ENCODE measurements at regions not wholly inside any gene's neighbourhood (a gene's known extent, or its start where the extent isn't known, plus 50 kb on each side); places are given as distances from the start of the nearest gene placed in this dataset.
"Not testable (repeated sequence)": the region's sequence is repeated elsewhere in the genome, so short reads cannot be mapped to it uniquely, and the experiment has no call there.

DNA sequence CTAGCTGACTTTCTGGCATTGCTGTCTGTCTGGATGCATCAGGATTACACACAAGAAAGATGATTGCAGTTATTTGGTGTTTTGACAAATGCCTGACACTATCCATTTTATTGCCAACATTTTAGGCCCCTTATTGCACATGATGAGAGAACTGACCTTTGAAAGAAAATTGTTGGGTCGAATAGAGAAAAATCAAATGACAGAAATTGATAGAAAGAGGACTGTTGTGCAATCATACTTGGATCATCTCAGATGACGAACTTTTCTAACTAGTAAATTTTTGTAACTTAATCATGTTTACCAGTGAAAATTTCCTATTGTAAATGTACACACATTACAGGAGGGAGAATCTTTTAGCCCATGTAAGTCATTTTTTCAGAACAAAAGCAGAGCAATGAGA lies 251.5 kb upstream of the USP15 start:
- TF ChIP-seq, protein P1, sequence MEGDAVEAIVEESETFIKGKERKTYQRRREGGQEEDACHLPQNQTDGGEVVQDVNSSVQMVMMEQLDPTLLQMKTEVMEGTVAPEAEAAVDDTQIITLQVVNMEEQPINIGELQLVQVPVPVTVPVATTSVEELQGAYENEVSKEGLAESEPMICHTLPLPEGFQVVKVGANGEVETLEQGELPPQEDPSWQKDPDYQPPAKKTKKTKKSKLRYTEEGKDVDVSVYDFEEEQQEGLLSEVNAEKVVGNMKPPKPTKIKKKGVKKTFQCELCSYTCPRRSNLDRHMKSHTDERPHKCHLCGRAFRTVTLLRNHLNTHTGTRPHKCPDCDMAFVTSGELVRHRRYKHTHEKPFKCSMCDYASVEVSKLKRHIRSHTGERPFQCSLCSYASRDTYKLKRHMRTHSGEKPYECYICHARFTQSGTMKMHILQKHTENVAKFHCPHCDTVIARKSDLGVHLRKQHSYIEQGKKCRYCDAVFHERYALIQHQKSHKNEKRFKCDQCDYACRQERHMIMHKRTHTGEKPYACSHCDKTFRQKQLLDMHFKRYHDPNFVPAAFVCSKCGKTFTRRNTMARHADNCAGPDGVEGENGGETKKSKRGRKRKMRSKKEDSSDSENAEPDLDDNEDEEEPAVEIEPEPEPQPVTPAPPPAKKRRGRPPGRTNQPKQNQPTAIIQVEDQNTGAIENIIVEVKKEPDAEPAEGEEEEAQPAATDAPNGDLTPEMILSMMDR (IDR thresholded peaks at IDR 0.05): no peak
- Mint-ChIP-seq H3K9me3 (peaks cover 4% of the 10 kb centered on the region), H3K27ac (no peak overlapping the region), H3K4me3 (no peak overlapping the region), H3K27me3 (ENCODE audit: low read depth, poor library complexity) (peaks cover 4% of the 10 kb centered on the region), H3K4me1 (no peaks in the 10 kb centered on the region), H3K36me3 (ENCODE audit: low read depth) (no peaks in the 10 kb centered on the region)
- no peak for DNase-seq

DNA sequence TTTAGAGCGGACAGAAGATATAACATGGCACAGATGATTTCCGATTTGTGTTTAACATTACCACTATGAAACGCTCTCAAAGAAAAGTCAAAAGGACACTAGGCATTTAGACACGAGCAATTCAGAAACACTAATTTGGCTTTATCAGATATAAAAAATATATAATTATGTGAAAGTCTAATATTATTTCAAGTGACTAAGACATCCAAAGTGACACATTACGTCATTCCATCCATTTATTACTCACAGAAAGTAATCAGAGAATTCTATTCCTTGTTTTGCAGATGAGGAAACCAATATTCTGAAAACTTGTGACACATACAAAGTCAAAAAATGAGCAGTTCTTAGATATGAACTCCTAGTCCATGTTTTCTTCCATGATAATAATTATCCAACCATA lies 250.8 kb upstream of the USP15 start:
- no peak overlapping the region for H3K4me3 Mint-ChIP-seq
- DNase-seq: no peak
- H3K9me3 Mint-ChIP-seq: peaks cover 4% of the 10 kb centered on the region
- H3K36me3 Mint-ChIP-seq (ENCODE audit: low read depth): no peaks in the 10 kb centered on the region
- peaks cover 4% of the 10 kb centered on the region for H3K27me3 Mint-ChIP-seq (ENCODE audit: low read depth, poor library complexity)
- no peak overlapping the region for H3K27ac Mint-ChIP-seq
- TF ChIP-seq, protein P1 (IDR thresholded peaks at IDR 0.05): no peak
- H3K4me1 Mint-ChIP-seq: no peaks in the 10 kb centered on the region

DNA sequence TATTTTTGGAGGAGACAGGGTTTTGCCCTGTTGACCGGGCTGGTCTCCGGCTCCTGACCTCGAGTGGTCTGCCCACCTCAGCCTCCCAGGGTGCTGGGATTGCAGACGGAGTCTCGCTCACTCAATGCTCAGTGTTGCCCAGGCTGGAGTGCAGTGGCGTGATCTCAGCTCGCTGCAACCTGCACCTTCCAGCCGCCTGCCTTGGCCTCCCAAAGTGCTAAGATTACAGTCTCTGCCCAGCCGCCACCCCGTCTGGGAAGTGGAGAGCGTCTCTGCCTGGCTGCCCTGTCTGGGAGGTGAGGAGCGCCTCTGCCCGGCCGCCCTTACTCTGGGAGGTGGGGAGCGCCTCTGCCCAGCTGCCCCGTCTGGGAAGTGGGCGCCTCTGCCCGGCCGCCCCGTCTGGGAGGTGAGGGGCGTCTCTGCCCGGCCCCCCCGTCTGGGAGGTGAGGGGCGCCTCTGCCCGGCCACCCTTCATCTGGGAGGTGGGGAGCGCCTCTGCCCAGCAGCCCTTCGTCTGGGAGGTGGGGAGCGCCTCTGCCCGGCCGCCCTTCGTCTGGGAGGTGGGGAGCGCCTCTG lies 249.8 kb upstream of the USP15 start:
- not testable (repeated sequence) for DNase-seq; H3K27ac Mint-ChIP-seq; H3K36me3 Mint-ChIP-seq (ENCODE audit: low read depth); H3K27me3 Mint-ChIP-seq (ENCODE audit: low read depth, poor library complexity); H3K4me3 Mint-ChIP-seq; H3K9me3 Mint-ChIP-seq; H3K4me1 Mint-ChIP-seq

DNA sequence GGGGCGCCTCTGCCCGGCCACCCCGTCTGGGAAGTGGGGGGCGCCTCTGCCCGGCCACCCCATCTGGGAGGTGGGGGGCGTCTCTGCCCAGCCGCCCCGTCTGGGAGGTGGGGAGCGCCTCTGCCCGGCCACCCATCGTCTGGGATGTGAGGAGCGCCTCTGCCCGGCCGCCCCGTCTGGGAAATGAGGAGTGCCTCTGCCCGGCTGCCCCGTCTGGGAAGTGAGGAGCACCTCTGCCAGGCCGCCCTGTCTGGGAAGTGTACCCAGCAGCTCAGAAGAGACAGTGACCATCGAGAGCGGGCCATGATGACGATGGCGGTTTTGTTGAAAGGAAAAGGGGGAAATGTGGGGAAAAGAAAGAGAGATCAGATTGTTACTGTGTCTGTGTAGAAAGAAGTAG lies 249.2 kb upstream of the USP15 start:
- not testable (repeated sequence) for DNase-seq; H3K4me3 Mint-ChIP-seq; H3K27ac Mint-ChIP-seq; H3K27me3 Mint-ChIP-seq (ENCODE audit: low read depth, poor library complexity); H3K36me3 Mint-ChIP-seq (ENCODE audit: low read depth); H3K4me1 Mint-ChIP-seq; H3K9me3 Mint-ChIP-seq

DNA sequence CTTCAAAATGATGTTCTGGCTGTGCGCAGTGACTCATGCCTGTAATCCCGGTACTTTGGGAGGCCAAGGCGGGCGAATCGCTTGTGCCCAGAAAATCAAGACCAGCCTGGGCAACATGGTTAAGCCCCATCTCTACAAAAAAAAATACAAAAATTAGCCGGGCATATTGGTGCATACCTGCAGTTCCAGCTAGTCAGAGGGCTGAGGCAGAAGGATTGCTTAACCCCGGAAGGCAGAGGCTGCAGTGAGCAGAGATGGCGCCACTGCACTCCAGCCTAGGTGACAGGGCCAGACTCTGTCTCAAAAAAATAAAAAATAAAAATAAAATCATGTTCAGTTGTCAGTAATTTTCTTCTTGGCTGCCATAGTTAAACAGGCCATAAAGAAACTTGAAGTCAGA lies 245.9 kb upstream of the USP15 start:
- Mint-ChIP-seq H3K4me1 (no peaks in the 10 kb centered on the region), H3K36me3 (ENCODE audit: low read depth) (no peaks in the 10 kb centered on the region), H3K4me3 (no peak overlapping the region), H3K27me3 (ENCODE audit: low read depth, poor library complexity) (no peaks in the 10 kb centered on the region), H3K9me3 (peaks cover 4% of the 10 kb centered on the region), H3K27ac (no peak overlapping the region)
- TF ChIP-seq, protein P1 (IDR thresholded peaks at IDR 0.05): no peak
- DNase-seq: no peak

DNA sequence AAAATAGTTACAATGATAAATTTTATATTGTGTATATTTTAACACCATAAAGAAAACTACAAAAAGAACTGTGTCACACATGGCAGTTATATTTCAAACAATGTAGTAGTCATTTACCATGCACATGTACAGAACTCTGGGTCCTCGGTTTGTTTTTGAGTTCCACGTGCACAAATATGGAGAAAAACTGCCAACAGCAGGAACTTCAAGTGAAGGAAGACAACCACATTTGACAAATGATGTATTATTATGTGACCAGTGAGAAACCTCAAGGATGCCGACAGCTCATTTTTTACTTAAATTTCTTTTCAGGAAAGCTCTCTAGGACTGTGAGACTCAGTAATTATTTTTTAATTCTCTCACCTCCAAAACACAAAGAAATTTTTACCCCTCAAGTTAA lies 244.2 kb upstream of the USP15 start:
- Mint-ChIP-seq H3K27me3 (ENCODE audit: low read depth, poor library complexity) (peaks cover 3% of the 10 kb centered on the region), H3K36me3 (ENCODE audit: low read depth) (no peaks in the 10 kb centered on the region), H3K4me3 (no peak overlapping the region), H3K4me1 (no peaks in the 10 kb centered on the region), H3K27ac (no peak overlapping the region), H3K9me3 (no peaks in the 10 kb centered on the region)
- DNase-seq: no peak
- TF ChIP-seq, protein P1 (IDR thresholded peaks at IDR 0.05): no peak

DNA sequence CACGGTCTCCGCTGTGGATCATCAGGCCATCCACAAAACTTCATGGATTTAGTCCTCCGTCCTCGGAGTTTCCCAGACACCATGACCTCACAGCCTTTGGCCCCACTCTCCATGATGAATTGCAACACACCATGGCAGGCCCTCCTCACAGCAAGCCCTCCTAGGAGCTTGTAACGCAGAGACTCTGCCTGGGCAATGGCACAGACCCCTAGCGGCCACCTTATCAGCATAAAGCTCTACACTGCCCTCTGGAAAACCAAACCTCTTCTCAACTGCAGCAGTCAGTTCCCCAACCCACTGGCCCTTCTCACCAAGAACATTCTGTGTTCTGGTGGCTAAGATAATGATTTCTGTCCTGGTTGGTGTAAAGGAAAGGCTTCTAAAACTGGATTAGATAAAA lies 238.4 kb upstream of the USP15 start:
- DNase-seq: no peak
- Mint-ChIP-seq H3K27me3 (ENCODE audit: low read depth, poor library complexity) (peaks cover 3% of the 10 kb centered on the region), H3K4me1 (no peaks in the 10 kb centered on the region)

More for the DNA sequence above, 238.4 kb upstream of the USP15 start:
- H3K9me3 Mint-ChIP-seq: no peaks in the 10 kb centered on the region
- H3K4me3 Mint-ChIP-seq: no peak overlapping the region
- no peak overlapping the region for H3K27ac Mint-ChIP-seq
- TF ChIP-seq, protein P1 (IDR thresholded peaks at IDR 0.05): no peak
- no peaks in the 10 kb centered on the region for H3K36me3 Mint-ChIP-seq (ENCODE audit: low read depth)

Measured in nephron progenitor cell (in vitro differentiated cells).